H9 (cell line): ENCODE measurements at regions not wholly inside any gene's neighbourhood (a gene's known extent, or its start where the extent isn't known, plus 50 kb on each side); places are given as distances from the start of the nearest gene placed in this dataset.
"Not testable (repeated sequence)": the region's sequence is repeated elsewhere in the genome, so short reads cannot be mapped to it uniquely, and the experiment has no call there.

Source experiments
- DNase-seq: peaks from one replicate; pipeline ENCODE4 v3.0.0-alpha.2; 2017
- H2AFZ ChIP-seq: one replicate; pipeline ENCODE4 v1.6.1; 2013; ENCODE audit warnings: mild to moderate bottlenecking, low read length, control low read depth, moderate library complexity
- H2AK5ac ChIP-seq: 2 replicates; pipeline ENCODE4 v1.6.1; 2013; ENCODE audit warnings: low read length, control low read depth, mixed read lengths; ENCODE audit not compliant: insufficient read length
- H2BK120ac ChIP-seq: one replicate; pipeline ENCODE4 v1.6.1; 2013; ENCODE audit warnings: low read depth, mild to moderate bottlenecking, low read length, control low read depth, inconsistent platforms; ENCODE audit not compliant: poor library complexity, severe bottlenecking
- H2BK12ac ChIP-seq: 2 replicates; pipeline ENCODE4 v1.6.1; 2013; ENCODE audit warnings: low read length, control low read depth, mixed read lengths, low read depth; ENCODE audit not compliant: insufficient read length
- H2BK15ac ChIP-seq: 2 replicates; pipeline ENCODE4 v1.6.1; 2013; ENCODE audit warnings: low read depth, low read length, control low read depth
- H2BK20ac ChIP-seq: one replicate; pipeline ENCODE4 v1.6.1; 2013; ENCODE audit warnings: low read depth, mild to moderate bottlenecking, low read length, control low read depth, inconsistent platforms; ENCODE audit not compliant: poor library complexity, severe bottlenecking
- H2BK5ac ChIP-seq: 2 replicates; pipeline ENCODE4 v1.6.1; 2013; ENCODE audit warnings: low read length, control low read depth, mixed read lengths; ENCODE audit not compliant: insufficient read length
- H3K14ac ChIP-seq: 2 replicates; pipeline ENCODE4 v1.6.1; 2013; ENCODE audit warnings: low read length, control low read depth; ENCODE audit not compliant: insufficient read depth
- H3K18ac ChIP-seq: 2 replicates; pipeline ENCODE4 v1.6.1; 2013; ENCODE audit warnings: low read depth, mild to moderate bottlenecking, mixed read lengths, low read length, control low read depth; ENCODE audit not compliant: insufficient read length
- H3K23ac ChIP-seq: 2 replicates; pipeline ENCODE4 v1.6.1; 2013; ENCODE audit warnings: low read length, control low read depth, mixed read lengths, low read depth; ENCODE audit not compliant: insufficient read length
- H3K23me2 ChIP-seq: 2 replicates; pipeline ENCODE4 v1.6.1; 2013; ENCODE audit warnings: low read depth, mild to moderate bottlenecking, mixed read lengths, low read length, control low read depth; ENCODE audit not compliant: insufficient read length, poor library complexity, severe bottlenecking
- H3K27ac ChIP-seq: 2 replicates; pipeline ENCODE4 v1.5.1; 2013; ENCODE audit warnings: low read length, control low read depth, mixed read lengths, low read depth; ENCODE audit not compliant: insufficient read length
- H3K27me3 ChIP-seq: 2 replicates; pipeline ENCODE4 v1.6.1; 2013; ENCODE audit warnings: low read length, control low read depth, inconsistent platforms; ENCODE audit not compliant: insufficient read depth
- H3K4ac ChIP-seq: 2 replicates; pipeline ENCODE4 v1.6.1; 2013; ENCODE audit warnings: low read depth, mild to moderate bottlenecking, control low read depth, inconsistent platforms, low read length, moderate library complexity
- H3K4me1 ChIP-seq: 2 replicates; pipeline ENCODE4 v1.6.1; 2013; ENCODE audit warnings: low read length, control low read depth, inconsistent platforms; ENCODE audit not compliant: insufficient read depth
- H3K4me2 ChIP-seq: 2 replicates; pipeline ENCODE4 v1.6.1; 2013; ENCODE audit warnings: low read length, control low read depth, mixed read lengths; ENCODE audit not compliant: insufficient read length, insufficient read depth
- H3K56ac ChIP-seq: 2 replicates; pipeline ENCODE4 v1.6.1; 2013; ENCODE audit warnings: low read depth, mild to moderate bottlenecking, mixed read lengths, low read length, control low read depth; ENCODE audit not compliant: insufficient read length
- H3K79me1 ChIP-seq: 2 replicates; pipeline ENCODE4 v1.6.1; 2013; ENCODE audit warnings: low read depth, mild to moderate bottlenecking, moderate library complexity, low read length, control low read depth, inconsistent platforms; ENCODE audit not compliant: insufficient read depth, poor library complexity, severe bottlenecking
- H3K79me2 ChIP-seq: 2 replicates; pipeline ENCODE4 v1.6.1; 2013; ENCODE audit warnings: low read length, control low read depth, inconsistent platforms; ENCODE audit not compliant: insufficient read depth
- H3K9ac ChIP-seq: 2 replicates; pipeline ENCODE4 v1.6.1; 2013; ENCODE audit warnings: low read length, control low read depth, mixed read lengths; ENCODE audit not compliant: insufficient read length; ENCODE audit errors: extremely low read depth
- H3K9me3 ChIP-seq: one replicate; pipeline ENCODE4 v1.6.1; 2013; ENCODE audit warnings: low read depth, low read length, inconsistent platforms; ENCODE audit not compliant: control insufficient read depth
- H3T11ph ChIP-seq: one replicate; pipeline ENCODE4 v1.6.1; 2013; ENCODE audit warnings: mild to moderate bottlenecking, low read length, control low read depth, inconsistent platforms
- H4K20me1 ChIP-seq: one replicate; pipeline ENCODE4 v1.6.1; 2013; ENCODE audit not compliant: control insufficient read depth, insufficient read length, insufficient read depth
- H4K5ac ChIP-seq: 2 replicates; pipeline ENCODE4 v1.6.1; 2013; ENCODE audit warnings: low read depth, mild to moderate bottlenecking, mixed read lengths, low read length, control low read depth; ENCODE audit not compliant: insufficient read length
- H4K8ac ChIP-seq: replicated peaks from 2 replicates; pipeline ENCODE4 v1.6.1; 2013; ENCODE audit warnings: low read length, control low read depth, mixed read lengths, low read depth; ENCODE audit not compliant: insufficient read length
- H4K91ac ChIP-seq: 2 replicates; pipeline ENCODE4 v1.6.1; 2013; ENCODE audit warnings: low read depth, mild to moderate bottlenecking, moderate library complexity, mixed read lengths, low read length, control low read depth; ENCODE audit not compliant: insufficient read length
- H3K27ac Mint-ChIP-seq, 3 experiments: 2 replicates in 2 of 3; 3 replicates in 1 of 3; pipeline ENCODE4 v1.8.0; 2020 to 2021; ENCODE audit warnings: mixed read lengths in 3 of 3, mild to moderate bottlenecking in 1 of 3, moderate library complexity in 1 of 3
- H3K27me3 Mint-ChIP-seq: 2 replicates; pipeline ENCODE4 v1.8.0; 2021; ENCODE audit warnings: low read depth, mild to moderate bottlenecking, moderate library complexity, mixed read lengths
- H3K36me3 Mint-ChIP-seq, 3 experiments: 2 replicates in 2 of 3; 3 replicates in 1 of 3; pipeline ENCODE4 v1.8.0; 2020 to 2021; ENCODE audit warnings: low read depth in 3 of 3, mixed read lengths in 3 of 3; ENCODE audit not compliant: insufficient read depth in 1 of 3
- H3K4me1 Mint-ChIP-seq, 2 experiments: 2 replicates each; pipeline ENCODE4 v1.8.0; 2020; ENCODE audit warnings: mixed read lengths in 2 of 2
- H3K4me3 Mint-ChIP-seq, 2 experiments: 2 replicates in 1 of 2; 3 replicates in 1 of 2; pipeline ENCODE4 v1.8.0; 2020 to 2021; ENCODE audit warnings: mild to moderate bottlenecking in 2 of 2, mixed read lengths in 2 of 2, moderate library complexity in 1 of 2
- H3K9me3 Mint-ChIP-seq, 2 experiments: 2 replicates in 1 of 2; 3 replicates in 1 of 2; pipeline ENCODE4 v1.8.0; 2020; ENCODE audit warnings: mild to moderate bottlenecking in 2 of 2, mixed read lengths in 2 of 2, moderate library complexity in 1 of 2
- WGBS: extraction: QIAGEN DNeasy Blood & Tissue Kit; methylation state at CpG from one replicate; pipeline ENCODE4 v1.1.7; 2013; ENCODE audit warnings: missing lambda C conversion rate, low lambda C conversion rate, mixed read lengths; ENCODE audit not compliant: insufficient read length; ENCODE audit errors: extremely low coverage; 5-methylcytosine and 5-hydroxymethylcytosine counted together
- TF ChIP-seq, protein P1 (sequence below): fragments of 200-600 bp; sonication (generic); conservative IDR thresholded peaks from 3 replicates; pipeline ENCODE4 v1.8.0; 2021; ENCODE audit warnings: antibody characterized with exemption, mild to moderate bottlenecking

DNA sequence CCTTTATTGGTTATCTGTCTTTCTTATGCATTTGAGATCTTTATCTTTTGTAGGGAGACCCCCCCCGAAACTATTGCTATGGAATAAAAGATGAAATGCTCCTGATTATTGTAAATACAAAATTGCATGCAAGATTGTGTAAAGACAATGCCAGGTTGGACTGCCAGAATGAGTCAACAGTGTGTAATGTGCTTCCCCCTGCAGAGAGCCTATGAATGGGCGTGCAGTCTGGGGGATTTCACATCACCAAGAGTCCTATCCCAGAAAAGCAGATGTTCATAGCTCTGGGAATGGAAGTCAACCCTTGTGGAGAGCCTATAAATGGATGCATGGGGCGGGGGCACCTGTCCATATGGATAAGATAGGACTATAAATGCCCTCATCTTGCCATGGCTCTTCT lies 584.3 kb downstream of the NSUN3 start:
- Histone ChIP-seq H3K27ac (no peak overlapping the region), H4K20me1 (no peaks in the 10 kb centered on the region), H3K18ac (no peak overlapping the region), H3T11ph (no peak overlapping the region), H3K23ac (no peak overlapping the region), H2AFZ (no peak overlapping the region), H2BK5ac (no peak overlapping the region), H3K56ac (no peak overlapping the region), H2BK20ac (no peak overlapping the region), H3K23me2 (no peaks in the 10 kb centered on the region), H3K79me2 (no peaks in the 10 kb centered on the region), H3K4me1 (no peaks in the 10 kb centered on the region; the same call in 1 of the 2 replicates), H4K5ac (no peak overlapping the region), H3K4me2 (no peak overlapping the region), H3K9ac (no peak overlapping the region), H2AK5ac (no peak overlapping the region), H3K79me1 (no peaks in the 10 kb centered on the region), H4K8ac (no peak overlapping the region), H3K14ac (no peak overlapping the region), H3K4ac (no peak overlapping the region), H3K9me3 (no peaks in the 10 kb centered on the region), H2BK12ac (no peak overlapping the region), H2BK15ac (no peak overlapping the region), H3K27me3 (no peaks in the 10 kb centered on the region), H2BK120ac (no peak overlapping the region), H4K91ac (no peak overlapping the region)
- Mint-ChIP-seq H3K4me1 (peaks cover 13 to 14% of the 10 kb centered on the region in 2 experiments), H3K9me3 (peaks cover 4 to 27% of the 10 kb centered on the region in 2 experiments), H3K27ac (no peak overlapping the region), H3K27me3 (no peaks in the 10 kb centered on the region), H3K36me3 (peaks cover 3 to 16% (median 15%) of the 10 kb centered on the region in 3 experiments; a peak in 6 of 7 replicates), H3K4me3 (no peak overlapping the region)
- DNase-seq: no peak
- TF ChIP-seq, protein P1, sequence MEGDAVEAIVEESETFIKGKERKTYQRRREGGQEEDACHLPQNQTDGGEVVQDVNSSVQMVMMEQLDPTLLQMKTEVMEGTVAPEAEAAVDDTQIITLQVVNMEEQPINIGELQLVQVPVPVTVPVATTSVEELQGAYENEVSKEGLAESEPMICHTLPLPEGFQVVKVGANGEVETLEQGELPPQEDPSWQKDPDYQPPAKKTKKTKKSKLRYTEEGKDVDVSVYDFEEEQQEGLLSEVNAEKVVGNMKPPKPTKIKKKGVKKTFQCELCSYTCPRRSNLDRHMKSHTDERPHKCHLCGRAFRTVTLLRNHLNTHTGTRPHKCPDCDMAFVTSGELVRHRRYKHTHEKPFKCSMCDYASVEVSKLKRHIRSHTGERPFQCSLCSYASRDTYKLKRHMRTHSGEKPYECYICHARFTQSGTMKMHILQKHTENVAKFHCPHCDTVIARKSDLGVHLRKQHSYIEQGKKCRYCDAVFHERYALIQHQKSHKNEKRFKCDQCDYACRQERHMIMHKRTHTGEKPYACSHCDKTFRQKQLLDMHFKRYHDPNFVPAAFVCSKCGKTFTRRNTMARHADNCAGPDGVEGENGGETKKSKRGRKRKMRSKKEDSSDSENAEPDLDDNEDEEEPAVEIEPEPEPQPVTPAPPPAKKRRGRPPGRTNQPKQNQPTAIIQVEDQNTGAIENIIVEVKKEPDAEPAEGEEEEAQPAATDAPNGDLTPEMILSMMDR: no peak
- WGBS: no CpG with 5 or more reads among the region's 3 CpGs

DNA sequence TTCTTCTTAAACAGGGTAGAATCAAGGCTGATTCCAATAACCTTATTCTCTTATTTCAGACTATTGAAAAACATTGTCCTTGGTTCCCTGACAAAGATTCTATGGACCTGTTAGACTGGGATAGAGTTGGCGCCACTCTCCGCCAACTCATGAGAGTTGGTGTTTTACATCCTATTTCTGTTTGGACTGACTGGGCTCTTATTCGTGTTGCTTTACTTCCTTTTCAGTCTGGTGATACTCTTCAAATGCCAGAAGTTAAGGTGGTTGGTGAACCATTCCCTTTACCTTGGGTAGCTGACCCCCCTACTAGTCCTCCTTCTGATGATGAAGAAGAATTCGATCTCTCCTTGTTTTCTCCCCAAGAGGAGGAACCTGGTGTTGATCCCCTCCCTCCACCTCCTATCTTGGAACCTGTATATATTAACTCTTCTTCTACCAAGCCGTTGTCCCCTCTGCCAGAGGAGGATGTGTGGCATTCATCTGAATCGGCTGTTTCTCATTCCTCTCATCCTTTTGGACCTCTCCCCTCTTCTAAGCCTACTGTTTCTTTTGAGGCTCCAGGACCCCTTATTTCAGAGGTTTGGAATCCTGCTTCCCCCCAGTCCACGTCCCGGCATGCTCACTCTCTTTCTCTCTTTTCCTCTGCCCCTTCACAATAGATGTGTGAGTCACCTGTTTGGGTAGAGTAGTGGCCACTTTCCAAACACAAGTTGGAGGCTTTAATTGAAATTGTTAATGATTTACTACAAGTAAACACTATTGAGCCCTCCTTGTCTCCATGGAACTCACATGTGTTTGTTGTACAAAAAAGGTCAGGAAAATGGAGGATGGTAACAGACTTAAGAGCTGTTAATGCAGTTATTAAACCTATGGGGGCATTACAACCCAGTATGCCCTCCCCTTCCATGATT lies 585.7 kb downstream of the NSUN3 start:
- H4K20me1 ChIP-seq: not testable (repeated sequence)

More for the DNA sequence above, 585.7 kb downstream of the NSUN3 start:
- no CpG with 5 or more reads among the region's 8 CpGs for WGBS
- not testable (repeated sequence) for H2AFZ ChIP-seq, H4K5ac ChIP-seq, H3K4me3 Mint-ChIP-seq, H2BK20ac ChIP-seq, H3K14ac ChIP-seq, H3K23ac ChIP-seq, H3K27ac Mint-ChIP-seq, H3K4me2 ChIP-seq, H2BK12ac ChIP-seq, H2AK5ac ChIP-seq, H3K23me2 ChIP-seq, DNase-seq, H3K4me1 ChIP-seq, H4K91ac ChIP-seq, H3T11ph ChIP-seq, H3K27me3 Mint-ChIP-seq, H4K8ac ChIP-seq, H3K79me2 ChIP-seq, H3K4ac ChIP-seq, H3K4me1 Mint-ChIP-seq, H2BK15ac ChIP-seq, H3K9ac ChIP-seq, H3K18ac ChIP-seq, H3K27ac ChIP-seq, H2BK5ac ChIP-seq, H3K9me3 ChIP-seq, H3K56ac ChIP-seq, H3K27me3 ChIP-seq, H3K79me1 ChIP-seq, H2BK120ac ChIP-seq
- Mint-ChIP-seq H3K36me3 (peaks cover 0 to 16% (median 7%) of the 10 kb centered on the region in 3 experiments; a peak in 3 of 7 replicates), H3K9me3 (peaks cover 4 to 19% of the 10 kb centered on the region in 2 experiments; a peak in 4 of 5 replicates)
